ENCODE measurements at regions not wholly inside any gene's neighbourhood (a gene's known extent, or its start where the extent isn't known, plus 50 kb on each side); places are given as distances from the start of the nearest gene placed in this dataset.

- Histone ChIP-seq H3K4me1 (no peaks in the 10 kb centered on the region), H3K27me3 (no peaks in the 10 kb centered on the region), H3K36me3 (no peaks in the 10 kb centered on the region), H3K4me3 (no peak overlapping the region), H3K9me3 (no peaks in the 10 kb centered on the region), H3K27ac (no peak overlapping the region)
- no peak for TF ChIP-seq POLR2AphosphoS5 (IDR thresholded peaks at IDR 0.05)
- no peak for TF ChIP-seq EP300 (IDR thresholded peaks at IDR 0.05; ENCODE audit: low read depth)
- no peak for TF ChIP-seq CTCF (IDR thresholded peaks at IDR 0.05)
- TF ChIP-seq POLR2A (IDR thresholded peaks at IDR 0.05): no peak
- intact Hi-C loops (cut with DNase I; ENCODE audit: low total_unique reads): no loop called here
- no peak for DNase-seq
- WGBS, 2 donors (ENCODE audit: low coverage in 1 of 2): 59 to 63% methylated on average over 4 of the region's 4 CpGs
- in situ Hi-C loops (cut with MboI; ENCODE audit: low pct_ligation_motif_present in 1 of 4, low pct_unique_long_range_greater_than_20kb in 1 of 4, low sequenced_read_pairs in 3 of 4): no loop called here
Observed at GRCh38 chr13:88294368-88294767, 623.2 kb downstream of the SLITRK5 start.

- 65 to 100% methylated on average over 1 to 3 of the region's 3 CpGs for WGBS, 2 donors (ENCODE audit: low coverage in 1 of 2)
- DNase-seq: no peak
- Histone ChIP-seq H3K9me3 (no peaks in the 10 kb centered on the region), H3K4me3 (no peak overlapping the region), H3K27ac (no peak overlapping the region), H3K27me3 (no peaks in the 10 kb centered on the region), H3K4me1 (no peaks in the 10 kb centered on the region), H3K36me3 (no peaks in the 10 kb centered on the region)
- intact Hi-C loops (cut with DNase I; ENCODE audit: low total_unique reads): no loop called here
- TF ChIP-seq POLR2AphosphoS5 (IDR thresholded peaks at IDR 0.05) (no peak), CTCF (IDR thresholded peaks at IDR 0.05) (no peak), POLR2A (IDR thresholded peaks at IDR 0.05) (no peak), EP300 (IDR thresholded peaks at IDR 0.05; ENCODE audit: low read depth) (no peak)
- in situ Hi-C loops (cut with MboI; ENCODE audit: low pct_ligation_motif_present in 1 of 4, low pct_unique_long_range_greater_than_20kb in 1 of 4, low sequenced_read_pairs in 3 of 4): no loop called here
Observed at GRCh38 chr13:88303157-88303556, 632.0 kb downstream of the SLITRK5 start.

GRCh38 chr13:88303605-88304004 is 632.4 kb downstream of the SLITRK5 start:
- Histone ChIP-seq H3K9me3 (no peaks in the 10 kb centered on the region), H3K36me3 (no peaks in the 10 kb centered on the region), H3K27me3 (no peaks in the 10 kb centered on the region), H3K4me1 (no peaks in the 10 kb centered on the region), H3K27ac (no peak overlapping the region), H3K4me3 (no peak overlapping the region)
- TF ChIP-seq POLR2A (IDR thresholded peaks at IDR 0.05): no peak
- no peak for TF ChIP-seq EP300 (IDR thresholded peaks at IDR 0.05; ENCODE audit: low read depth)
- no peak for TF ChIP-seq CTCF (IDR thresholded peaks at IDR 0.05)
- TF ChIP-seq POLR2AphosphoS5 (IDR thresholded peaks at IDR 0.05): no peak
- intact Hi-C loops (cut with DNase I; ENCODE audit: low total_unique reads): no loop called here
- WGBS, 2 donors (ENCODE audit: low coverage in 1 of 2): 61 to 67% methylated on average over 4 of the region's 4 CpGs
- no peak for DNase-seq
- in situ Hi-C loops (cut with MboI; ENCODE audit: low pct_ligation_motif_present in 1 of 4, low pct_unique_long_range_greater_than_20kb in 1 of 4, low sequenced_read_pairs in 3 of 4): no loop called here

GRCh38 chr13:88314496-88314895 is 643.3 kb downstream of the SLITRK5 start:
- no peak overlapping the region for H3K27ac ChIP-seq
- no peaks in the 10 kb centered on the region for H3K36me3 ChIP-seq
- 49 to 64% methylated on average over 1 of the region's 1 CpG for WGBS, 2 donors (ENCODE audit: low coverage in 1 of 2)
- in situ Hi-C loops (cut with MboI; ENCODE audit: low pct_ligation_motif_present in 1 of 4, low pct_unique_long_range_greater_than_20kb in 1 of 4, low sequenced_read_pairs in 3 of 4): no loop called here
- TF ChIP-seq POLR2A (IDR thresholded peaks at IDR 0.05): no peak
- TF ChIP-seq POLR2AphosphoS5 (IDR thresholded peaks at IDR 0.05): no peak
- TF ChIP-seq EP300 (IDR thresholded peaks at IDR 0.05; ENCODE audit: low read depth): no peak
- intact Hi-C loops (cut with DNase I; ENCODE audit: low total_unique reads): no loop called here
- H3K4me3 ChIP-seq: no peak overlapping the region
- no peak for DNase-seq
- H3K9me3 ChIP-seq: no peaks in the 10 kb centered on the region
- no peaks in the 10 kb centered on the region for H3K27me3 ChIP-seq
- no peaks in the 10 kb centered on the region for H3K4me1 ChIP-seq

GRCh38 chr13:88329066-88329465 is 657.9 kb downstream of the SLITRK5 start:
- Histone ChIP-seq H3K27me3 (no peaks in the 10 kb centered on the region), H3K4me3 (no peak overlapping the region), H3K9me3 (peaks cover 5 to 11% of the 10 kb centered on the region in 2 donors), H3K27ac (no peak overlapping the region), H3K36me3 (no peaks in the 10 kb centered on the region), H3K4me1 (no peaks in the 10 kb centered on the region)
- TF ChIP-seq CTCF (IDR thresholded peaks at IDR 0.05) (no peak), EP300 (IDR thresholded peaks at IDR 0.05; ENCODE audit: low read depth) (no peak), POLR2AphosphoS5 (IDR thresholded peaks at IDR 0.05) (no peak), POLR2A (IDR thresholded peaks at IDR 0.05) (no peak)
- intact Hi-C loops (cut with DNase I; ENCODE audit: low total_unique reads) (no loop called here), in situ Hi-C loops (cut with MboI; ENCODE audit: low pct_ligation_motif_present in 1 of 4, low pct_unique_long_range_greater_than_20kb in 1 of 4, low sequenced_read_pairs in 3 of 4) (no loop called here)
- DNase-seq: no peak
- 38 to 48% methylated on average over 3 of the region's 3 CpGs for WGBS, 2 donors (ENCODE audit: low coverage in 1 of 2)
